NCI-H1105 (cell line): ENCODE measurements at regions not wholly inside any gene's neighbourhood (a gene's known extent, or its start where the extent isn't known, plus 50 kb on each side); places are given as distances from the start of the nearest gene placed in this dataset.

Experiments
- DNase-seq: peaks from one replicate; lab custom pipeline; 2025; lab: John Stamatoyannopoulos, UW

DNA sequence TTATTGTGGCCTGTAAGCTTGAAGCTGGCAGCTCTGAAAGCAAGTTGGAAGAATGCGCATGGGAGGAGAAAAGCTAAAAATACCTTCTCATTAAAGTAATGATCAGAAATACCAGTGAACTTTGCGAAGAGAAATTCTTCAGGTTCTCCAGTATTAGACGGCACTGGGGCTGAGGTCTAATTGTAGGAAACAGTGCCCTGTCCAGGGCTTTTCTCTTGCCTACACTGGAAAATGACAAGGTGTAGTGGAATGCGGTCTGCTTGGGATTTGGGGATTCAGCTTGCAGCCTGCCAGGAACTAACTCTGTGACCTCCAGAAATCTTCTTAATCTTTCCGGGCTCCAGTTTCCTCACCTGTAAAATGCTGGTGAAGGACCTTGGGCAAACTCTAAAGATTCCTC, 53.3 kb upstream of the KCNJ16 start:
- DNase-seq: no peak

- DNase-seq: no peak
These were observed 52.9 kb upstream of the KCNJ16 start for GRCh38 chr17:70022175-70022574.

DNA sequence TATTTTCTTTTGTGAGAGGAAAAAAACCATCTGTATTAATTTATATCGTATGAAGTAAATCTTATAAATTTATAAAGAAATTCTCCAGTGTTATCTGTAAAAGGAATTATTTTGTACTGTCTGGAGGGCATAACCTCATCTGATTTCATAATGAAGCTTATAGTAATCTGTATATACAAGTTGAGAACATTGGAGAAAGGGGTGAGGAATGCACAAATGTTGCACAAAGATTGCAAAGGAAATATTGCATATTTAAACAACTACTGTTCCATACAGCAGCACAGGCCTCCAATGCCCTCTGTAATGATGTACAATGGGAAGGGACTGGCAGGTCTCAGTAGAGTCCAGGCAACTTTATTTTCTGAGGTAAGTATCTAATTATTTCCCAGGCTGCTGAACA, 50.8 kb upstream of the KCNJ16 start:
- no peak for DNase-seq
